HCT116 (cell line): ENCODE measurements at regions not wholly inside any gene's neighbourhood (a gene's known extent, or its start where the extent isn't known, plus 50 kb on each side); places are given as distances from the start of the nearest gene placed in this dataset.
"Not testable (repeated sequence)": the region's sequence is repeated elsewhere in the genome, so short reads cannot be mapped to it uniquely, and the experiment has no call there.

Source experiments
- ATAC-seq: fragments of 200-7000 bp; cut with Tn5 transposase; 2 replicates; pipeline ENCODE4 v1.9.1; 2020; ENCODE audit warnings: mild to moderate bottlenecking, moderate library complexity
- BruUV-seq: library from RNA; stranded (reverse); fragments of 400-500 nt; replicated peaks from 2 replicates; lab custom pipeline; 2021; lab: Mats Ljungman, UMichigan
- CTCF ChIA-PET: fragments of 300-600 bp; sonication (Branson Sonifier 250); formaldehyde crosslinking; loops from one replicate; lab custom pipeline; 2021; ENCODE audit warnings: antibody characterized with exemption; lab: Charles Lee
- POLR2A ChIA-PET: fragments of 300-600, 350-600 bp; sonication (Branson Sonifier 250); formaldehyde crosslinking; loops from one replicate; lab custom pipeline; 2021; ENCODE audit warnings: antibody characterized with exemption; lab: Charles Lee
- RAD21 ChIA-PET, 2 experiments: fragments of 300-600 bp; sonication (Branson Sonifier 250); formaldehyde crosslinking; loops; one replicate each; lab custom pipeline; 2023; ENCODE audit warnings: low total read pairs in 2 of 2; ENCODE audit not compliant: uncharacterized antibody in 2 of 2, unreplicated experiment in 2 of 2, low non-redundant PET in 1 of 2; lab: Charles Lee
- DNase-seq: peaks from one replicate; pipeline ENCODE4 v3.0.0-alpha.2; 2010; ENCODE audit warnings: low read depth, low spot score
- H2AFZ ChIP-seq: fragments of 200-600 bp; shearing (Covaris generic), sonication (generic); 2 replicates; pipeline ENCODE4 v1.6.1; 2017; ENCODE audit warnings: low read depth, mixed run types, mixed read lengths, antibody characterized with exemption, low read length; ENCODE audit not compliant: poor library complexity, severe bottlenecking
- H3K27ac ChIP-seq: 2 replicates; pipeline ENCODE4 v1.5.1; 2012; ENCODE audit warnings: low read depth, low read length
- H3K27me3 ChIP-seq: fragments of 200-600 bp; sonication (generic); 2 replicates; pipeline ENCODE4 v1.6.1; 2016; ENCODE audit warnings: mixed run types, low read length, mixed read lengths; ENCODE audit not compliant: insufficient read depth
- H3K36me3 ChIP-seq, 2 experiments: fragments of 200-500 bp in 1 of 2; fragments of 200-600 bp in 1 of 2; sonication (Bioruptor generic) in 1 of 2; sonication (generic) in 1 of 2; 2 replicates each; pipeline versions ENCODE4 v1.5.1 to v1.6.1; 2014 to 2016; ENCODE audit warnings: low read length in 2 of 2, inconsistent platforms in 1 of 2, mixed read lengths in 1 of 2, mixed run types in 1 of 2; ENCODE audit not compliant: insufficient read depth in 2 of 2, control insufficient read depth in 1 of 2
- H3K4me1 ChIP-seq, 2 experiments: fragments of 200-600 bp in 1 of 2; sonication (generic) in 1 of 2; 2 replicates each; pipeline versions ENCODE4 v1.5.1 to v1.6.1; 2012 to 2017; ENCODE audit warnings: low read length in 2 of 2, inconsistent platforms in 1 of 2, mild to moderate bottlenecking in 1 of 2, mixed read lengths in 1 of 2, mixed run types in 1 of 2, moderate library complexity in 1 of 2; ENCODE audit not compliant: insufficient read depth in 2 of 2, control insufficient read depth in 1 of 2
- H3K4me2 ChIP-seq: fragments of 200-600 bp; sonication (generic); 2 replicates; pipeline ENCODE4 v1.6.1; 2017; ENCODE audit warnings: mixed run types, low read length, mixed read lengths
- H3K4me3 ChIP-seq, 2 experiments: fragments of 200-600 bp in 1 of 2; sonication (generic) in 1 of 2; replicated peaks in 1 of 2; 2 replicates each; pipeline ENCODE4 v1.5.1; 2011 to 2016; ENCODE audit warnings: low read length in 2 of 2, control low read depth in 1 of 2, low read depth in 1 of 2, mild to moderate bottlenecking in 1 of 2, mixed read lengths in 1 of 2, mixed run types in 1 of 2
- H3K79me2 ChIP-seq: fragments of 200-600 bp; sonication (generic); 2 replicates; pipeline ENCODE4 v1.6.1; 2017; ENCODE audit warnings: mild to moderate bottlenecking, mixed run types, low read length, moderate library complexity, mixed read lengths; ENCODE audit not compliant: insufficient read depth
- H3K9ac ChIP-seq: fragments of 200-600 bp; sonication (generic); 2 replicates; pipeline ENCODE4 v1.6.1; 2016; ENCODE audit warnings: low read length, mixed read lengths
- H3K9me2 ChIP-seq: fragments of 200-600 bp; sonication (generic), shearing (Covaris generic); 2 replicates; pipeline ENCODE4 v1.6.1; 2017; ENCODE audit warnings: mixed run types, mild to moderate bottlenecking, moderate library complexity; ENCODE audit not compliant: insufficient read depth
- H3K9me3 ChIP-seq, 2 experiments: fragments of 200-500 bp in 1 of 2; fragments of 200-600 bp in 1 of 2; sonication (Bioruptor generic) in 1 of 2; sonication (generic) in 1 of 2; 2 replicates each; pipeline ENCODE4 v1.6.1; 2014 to 2017; ENCODE audit warnings: low read length in 2 of 2, mixed read lengths in 2 of 2, inconsistent platforms in 1 of 2, low read depth in 1 of 2, mild to moderate bottlenecking in 1 of 2, mixed run types in 1 of 2, moderate library complexity in 1 of 2; ENCODE audit not compliant: control insufficient read depth in 1 of 2, insufficient read depth in 1 of 2
- H4K20me1 ChIP-seq: fragments of 200-600 bp; sonication (generic), shearing (Covaris generic); 2 replicates; pipeline ENCODE4 v1.6.1; 2017; ENCODE audit warnings: mixed run types, mild to moderate bottlenecking, moderate library complexity; ENCODE audit not compliant: insufficient read depth
- ATF3 ChIP-seq: IDR thresholded peaks from 2 replicates; pipeline ENCODE4 v1.6.1; 2012
- CBX3 ChIP-seq: IDR thresholded peaks from 2 replicates; pipeline ENCODE4 v1.6.1; 2012; ENCODE audit warnings: low read depth
- CEBPB ChIP-seq: IDR thresholded peaks from 2 replicates; pipeline ENCODE4 v1.6.1; 2012; ENCODE audit warnings: low read depth
- CTCF ChIP-seq, 3 experiments: fragments of 200-600 bp in 1 of 3; sonication (generic) in 1 of 3; IDR thresholded peaks in 2 of 3; conservative IDR thresholded peaks in 1 of 3; 2 replicates each; pipeline ENCODE4 v1.5.1; 2012 to 2017; ENCODE audit warnings: low read depth in 2 of 3, low read length in 2 of 3, antibody characterized with exemption in 1 of 3, borderline replicate concordance in 1 of 3, control low read depth in 1 of 3, mild to moderate bottlenecking in 1 of 3, mixed read lengths in 1 of 3, mixed run types in 1 of 3, moderate library complexity in 1 of 3; ENCODE audit not compliant: insufficient read depth in 1 of 3
- ELF1 ChIP-seq: IDR thresholded peaks from 2 replicates; pipeline ENCODE4 v1.6.1; 2012; ENCODE audit warnings: low read depth, borderline replicate concordance
- EZH2 ChIP-seq: fragments of 200-600 bp; sonication (generic); IDR thresholded peaks from 2 replicates; pipeline ENCODE4 v1.6.1; 2017; ENCODE audit warnings: antibody characterized with exemption, mixed run types
- FOSL1 ChIP-seq: IDR thresholded peaks from 2 replicates; pipeline ENCODE4 v1.6.1; 2012; ENCODE audit warnings: low read depth
- JUND ChIP-seq: IDR thresholded peaks from 2 replicates; pipeline ENCODE4 v1.6.1; 2012
- MAX ChIP-seq: IDR thresholded peaks from 2 replicates; pipeline ENCODE4 v1.6.1; 2012
- POLR2AphosphoS5 ChIP-seq: IDR thresholded peaks from 2 replicates; pipeline ENCODE4 v1.6.1; 2011; ENCODE audit warnings: mild to moderate bottlenecking, low read depth, low read length, moderate library complexity
- SIN3A ChIP-seq: IDR thresholded peaks from 2 replicates; pipeline ENCODE4 v1.6.1; 2012; ENCODE audit warnings: low read depth
- SP1 ChIP-seq: IDR thresholded peaks from 2 replicates; pipeline ENCODE4 v1.6.1; 2012; ENCODE audit warnings: low read depth
- TCF7L2 ChIP-seq: IDR thresholded peaks from 2 replicates; pipeline ENCODE4 v1.7.0; 2011; ENCODE audit warnings: borderline replicate concordance, inconsistent platforms; ENCODE audit not compliant: insufficient read depth, insufficient read length; ENCODE audit errors: extremely low read depth
- ZBTB33 ChIP-seq: IDR thresholded peaks from 2 replicates; pipeline ENCODE4 v1.6.1; 2011; ENCODE audit warnings: mild to moderate bottlenecking, low read length, moderate library complexity; ENCODE audit not compliant: insufficient replicate concordance; ENCODE audit errors: extremely low read depth
- ZFX ChIP-seq: fragments of 450-650 bp; IDR thresholded peaks from 2 replicates; pipeline ENCODE4 v1.6.1; 2017
- intact Hi-C: fragments of 100-400 bp; cut with micrococcal nuclease; formaldehyde crosslinking; loops from 2 replicates; pipeline ENCODE4 v1.10.0; 2022

- POLR2A ChIA-PET = not testable (repeated sequence)
These were observed 337.4 kb downstream of the BCL11B start for GRCh38 chr14:98934569-98934968.

GRCh38 chr14:98935921-98936320 is 336.1 kb downstream of the BCL11B start:
- no peak for DNase-seq
- no peak overlapping the region for H3K27ac ChIP-seq
- intact Hi-C loops = no loop called here
- H3K4me2 ChIP-seq = no peak overlapping the region
- RAD21 ChIA-PET = no interaction called here
- POLR2A ChIA-PET = no interaction called here
- CTCF ChIA-PET = no interaction called here
- no peaks in the 10 kb centered on the region for H4K20me1 ChIP-seq
- no peaks in the 10 kb centered on the region for H3K36me3 ChIP-seq
- no peak overlapping the region for H3K9ac ChIP-seq
- no peaks in the 10 kb centered on the region for H3K4me1 ChIP-seq
- H3K79me2 ChIP-seq = no peaks in the 10 kb centered on the region
- BruUV-seq = no TSS peak
- TF ChIP-seq ATF3 (no peak), EZH2 (no peak), MAX (no peak), SIN3A (no peak), TCF7L2 (no peak), FOSL1 (no peak), ELF1 (no peak), ZFX (no peak), CBX3 (no peak), POLR2AphosphoS5 (no peak), ZBTB33 (no peak), SP1 (no peak), CTCF (IDR thresholded peaks at IDR 0.05 in 2 of 3, conservative IDR thresholded peaks at IDR 0.05 in 1 of 3; ENCODE audit: borderline replicate concordance in 1 of 3, insufficient read depth in 1 of 3, low read depth in 2 of 3, low read length in 2 of 3) (no peak), JUND (no peak), CEBPB (no peak)
- TF ChIP-seq, all 23 proteins: peak for 0
- Histone ChIP-seq H3K4me3 (no peak overlapping the region), H3K27me3 (peaks cover 42% of the 10 kb centered on the region), H3K9me2 (no peaks in the 10 kb centered on the region), H3K9me3 (no peaks in the 10 kb centered on the region), H2AFZ (no peak overlapping the region)
- no peak for ATAC-seq

More at GRCh38 chr14:98934569-98934968, 337.4 kb downstream of the BCL11B start:
- intact Hi-C loops, DNase-seq, H3K4me2 ChIP-seq, H3K27ac ChIP-seq, H3K9me3 ChIP-seq, CTCF ChIA-PET, H2AFZ ChIP-seq, BruUV-seq, H4K20me1 ChIP-seq, H3K4me3 ChIP-seq, ATAC-seq, H3K36me3 ChIP-seq, H3K4me1 ChIP-seq, RAD21 ChIA-PET, H3K9ac ChIP-seq, H3K9me2 ChIP-seq, H3K79me2 ChIP-seq: not testable (repeated sequence)
- H3K27me3 ChIP-seq = peaks cover 33% of the 10 kb centered on the region
